HG03025 (cell line): ENCODE measurements at regions not wholly inside any gene's neighbourhood (a gene's known extent, or its start where the extent isn't known, plus 50 kb on each side); places are given as distances from the start of the nearest gene placed in this dataset.

ENCODE experiments used
- ATAC-seq: cut with Tn5 transposase; IDR thresholded peaks from one replicate; pipeline ENCODE4 v1.9.1; 2021; ENCODE audit warnings: mild to moderate bottlenecking, moderate library complexity; ENCODE audit not compliant: unreplicated experiment, low FRiP score

DNA sequence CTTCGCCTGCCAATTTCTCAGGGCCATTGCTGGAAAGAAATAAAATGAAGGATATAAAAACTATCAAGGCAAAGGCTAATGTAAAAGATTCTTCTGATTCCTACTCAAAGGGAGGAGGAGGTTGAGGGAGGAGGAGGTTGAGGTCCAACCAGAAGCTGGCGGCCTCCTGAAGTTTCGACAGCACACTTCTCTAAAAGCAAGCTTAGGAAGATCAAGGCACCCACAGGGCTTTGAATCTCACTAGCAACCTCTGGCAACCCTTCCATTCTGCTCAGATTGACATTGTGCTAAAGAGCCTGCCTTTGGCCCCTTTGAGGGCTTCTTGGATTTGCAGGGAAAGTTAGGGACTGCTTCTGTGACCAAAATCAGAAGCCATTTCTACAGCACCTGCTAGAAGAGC is 81.5 kb upstream of the TNRC6C start:
- ATAC-seq, result no peak

GRCh38 chr17:77877646-77878355 is 80.7 kb upstream of the TNRC6C start:
- ATAC-seq, result no peak

DNA sequence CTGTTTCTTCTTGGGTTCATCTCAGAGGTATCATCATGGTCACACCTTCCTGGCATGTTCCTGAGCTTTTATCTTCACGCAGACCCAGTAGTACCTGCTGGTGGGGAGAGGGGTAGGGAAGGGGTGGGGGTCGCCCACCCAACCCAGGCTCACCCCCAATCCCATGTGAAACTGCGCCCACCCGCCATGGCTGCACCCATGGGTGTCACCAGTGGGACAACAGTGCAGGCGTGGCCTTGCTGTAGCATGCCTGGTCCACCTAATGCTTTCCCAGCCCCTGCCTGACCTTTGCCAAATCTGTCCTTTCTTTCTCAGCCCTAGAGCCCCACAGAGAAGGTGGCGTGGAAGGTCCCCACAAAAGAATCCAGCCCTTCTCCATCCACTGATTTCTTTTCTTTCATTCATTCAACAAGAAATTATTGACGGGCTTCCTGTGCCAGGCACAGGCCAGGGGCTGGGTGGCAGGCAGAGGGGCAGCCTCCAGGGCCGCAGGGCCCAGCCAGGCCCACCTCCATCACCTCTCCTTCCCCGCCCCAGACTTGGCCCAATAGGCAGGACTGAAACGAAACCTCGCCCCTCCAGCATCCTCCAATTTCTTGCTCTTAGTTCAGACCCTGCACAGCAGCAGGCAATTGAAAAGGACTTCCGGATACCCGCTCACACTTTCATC is 79.1 kb upstream of the TNRC6C start:
- ATAC-seq, result no peak

GRCh38 chr17:77879896-77880280 is 78.6 kb upstream of the TNRC6C start:
- ATAC-seq, result no peak

GRCh38 chr17:77880711-77881450 is 77.6 kb upstream of the TNRC6C start:
- no peak for ATAC-seq

DNA sequence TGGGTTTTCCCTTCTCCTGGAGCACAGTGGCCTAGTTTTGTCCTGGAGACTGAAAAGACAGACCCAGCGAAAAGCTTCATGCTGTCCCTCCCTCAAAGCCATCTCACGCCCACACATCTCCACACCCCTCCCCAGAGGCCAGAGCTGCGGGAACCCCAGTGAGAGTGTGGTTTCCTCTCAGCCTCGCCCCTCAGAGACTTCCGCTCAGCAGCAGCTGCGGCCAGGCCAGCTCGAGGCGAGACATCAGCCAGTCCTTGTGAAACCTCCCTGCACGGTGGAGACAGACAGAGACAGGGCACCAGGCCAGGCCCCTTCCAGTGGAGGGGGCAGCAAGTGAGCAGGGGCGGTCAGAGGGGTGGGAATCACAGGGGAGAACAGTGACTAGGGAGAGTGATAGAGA is 77.0 kb upstream of the TNRC6C start:
- no peak for ATAC-seq

DNA sequence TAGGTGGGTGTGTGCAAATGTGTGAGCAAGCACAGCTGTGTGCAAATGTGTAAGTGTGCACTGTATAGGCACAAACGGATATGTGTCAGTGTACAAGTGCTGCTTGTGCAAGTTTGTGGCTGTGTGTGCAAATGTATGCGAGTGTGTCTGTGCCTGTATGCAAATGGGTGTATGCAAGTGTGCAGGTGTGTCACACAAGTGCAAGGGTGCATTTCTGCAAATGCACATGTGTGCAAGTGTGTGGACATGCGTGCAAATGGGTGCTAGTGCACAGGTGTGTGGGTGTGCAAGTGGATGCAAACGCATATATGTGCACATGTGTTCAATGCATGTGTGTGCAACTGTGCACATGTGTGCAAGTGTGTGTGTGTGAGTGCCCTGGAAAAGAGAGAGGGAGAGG is 76.5 kb upstream of the TNRC6C start:
- ATAC-seq, result no peak

DNA sequence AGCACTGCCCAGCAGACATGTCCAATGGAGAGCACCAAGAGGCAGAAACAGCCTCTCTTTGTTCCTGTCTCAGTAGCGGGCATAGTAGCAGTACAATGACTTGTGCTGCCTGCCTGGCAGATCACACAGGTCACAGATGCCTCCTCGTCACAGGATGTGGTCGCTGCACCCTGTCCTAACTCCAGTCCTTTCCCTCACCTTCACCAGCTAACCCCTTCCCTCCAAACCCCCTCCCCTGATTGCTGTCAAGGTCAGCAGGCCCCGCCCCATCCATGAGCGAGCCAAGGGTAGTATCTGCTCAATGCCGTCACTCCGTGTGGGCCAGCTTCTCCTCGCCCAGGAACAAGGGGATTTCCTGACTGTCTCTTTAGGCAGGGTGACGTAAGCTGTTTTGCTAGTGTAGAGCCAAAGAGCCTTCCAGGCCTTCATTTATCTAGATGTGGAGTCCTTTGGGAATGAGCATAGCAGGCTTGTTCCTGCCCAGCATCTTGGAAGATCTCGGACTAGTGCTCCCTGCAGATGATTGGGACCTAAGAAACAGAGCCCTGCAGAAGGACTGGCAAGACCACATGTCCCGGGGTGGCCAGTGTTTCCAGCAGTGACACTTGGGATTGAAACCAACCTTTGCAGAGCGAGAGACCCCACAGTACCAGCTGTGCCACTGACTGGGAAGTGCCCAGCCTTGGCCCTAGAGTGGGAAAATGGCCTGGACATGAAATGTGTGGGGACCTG is 75.9 kb upstream of the TNRC6C start:
- ATAC-seq, result no peak

- ATAC-seq, result no peak
Observed at GRCh38 chr17:77883213-77883650, 75.3 kb upstream of the TNRC6C start.

DNA sequence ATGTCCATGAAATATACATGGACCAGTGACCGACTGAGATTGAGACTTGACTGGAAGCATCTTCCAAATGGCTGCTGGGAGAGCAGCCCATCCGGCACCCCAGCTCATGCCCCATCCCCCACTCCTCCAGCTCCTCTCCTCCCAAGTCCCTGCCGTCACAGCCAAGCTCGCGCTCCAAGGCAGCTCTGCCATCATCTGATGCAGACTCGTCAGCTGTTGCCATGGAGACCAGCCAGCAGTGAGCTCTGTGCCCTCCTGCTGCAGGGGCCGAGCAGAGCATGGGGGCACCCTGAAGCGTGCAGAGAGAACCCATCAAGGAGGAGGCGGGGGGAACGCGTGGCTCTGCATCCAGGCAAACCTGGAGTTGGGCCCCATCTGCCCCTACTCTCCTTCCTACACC is 74.5 kb upstream of the TNRC6C start:
- no peak for ATAC-seq

DNA sequence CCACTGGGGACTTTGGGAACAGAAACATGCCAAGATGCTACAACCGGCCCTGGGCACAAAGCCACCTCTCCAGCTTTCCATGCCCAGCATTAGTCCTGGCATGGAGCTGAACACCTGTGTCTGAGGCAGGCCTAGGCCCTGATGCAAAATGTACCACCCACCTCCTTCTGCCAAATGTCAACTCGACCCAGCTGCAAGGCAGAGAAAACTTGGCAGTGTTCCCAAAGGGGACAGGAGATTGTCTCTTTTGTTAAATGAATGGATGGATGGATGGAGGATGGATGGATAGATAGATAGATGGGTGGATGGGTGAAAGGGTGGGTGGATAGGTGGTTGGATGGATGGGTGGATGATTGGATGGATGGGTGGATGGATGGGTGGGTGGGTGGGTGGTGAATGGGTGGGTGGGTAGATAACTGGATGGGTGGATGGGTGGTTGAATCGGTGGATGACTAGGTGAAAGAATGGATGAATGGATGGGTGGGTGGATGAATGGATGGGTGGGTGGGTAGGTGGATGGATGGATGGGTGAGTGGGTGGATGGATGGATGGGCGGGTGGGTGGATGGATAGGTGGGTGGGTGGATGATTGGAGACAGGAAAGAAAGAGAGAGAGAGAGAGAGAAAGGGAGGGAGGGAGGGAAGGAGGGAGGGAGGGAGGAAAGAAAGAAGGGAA is 73.4 kb upstream of the TNRC6C start:
- ATAC-seq, result no peak

DNA sequence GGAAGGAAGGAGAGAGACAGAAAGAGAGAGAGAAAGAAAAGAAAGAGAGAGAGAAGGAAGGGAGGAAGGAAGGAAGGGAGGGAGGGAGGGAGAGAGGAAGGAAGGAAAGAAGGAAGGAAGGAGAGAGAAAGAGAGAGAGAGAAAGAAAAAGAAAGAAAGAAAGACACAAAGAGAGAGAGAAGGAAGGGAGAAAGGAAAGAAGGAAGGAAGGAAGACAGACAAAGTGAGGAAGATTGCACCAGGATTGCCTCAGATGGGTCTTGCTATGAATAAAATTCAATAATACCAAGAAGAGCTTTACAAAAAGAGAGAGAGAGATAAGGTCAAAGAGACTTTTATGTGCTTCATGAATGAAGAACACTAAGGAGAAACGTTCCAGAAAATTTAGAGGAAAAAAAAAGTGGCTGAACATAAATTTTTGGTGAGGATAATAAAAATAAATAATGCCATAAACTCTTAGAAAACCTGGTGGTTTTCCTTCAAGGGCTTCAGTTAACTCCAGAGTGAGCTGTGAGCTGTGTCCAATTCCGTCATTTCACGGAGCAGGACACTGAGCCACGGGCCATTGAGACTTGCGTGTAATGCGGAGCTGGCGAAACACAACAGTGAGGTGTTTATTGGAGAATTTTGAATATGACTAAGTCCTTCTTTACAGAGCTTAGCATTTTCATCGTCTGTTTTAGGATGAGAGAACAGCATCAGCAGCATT is 72.7 kb upstream of the TNRC6C start:
- no peak for ATAC-seq

DNA sequence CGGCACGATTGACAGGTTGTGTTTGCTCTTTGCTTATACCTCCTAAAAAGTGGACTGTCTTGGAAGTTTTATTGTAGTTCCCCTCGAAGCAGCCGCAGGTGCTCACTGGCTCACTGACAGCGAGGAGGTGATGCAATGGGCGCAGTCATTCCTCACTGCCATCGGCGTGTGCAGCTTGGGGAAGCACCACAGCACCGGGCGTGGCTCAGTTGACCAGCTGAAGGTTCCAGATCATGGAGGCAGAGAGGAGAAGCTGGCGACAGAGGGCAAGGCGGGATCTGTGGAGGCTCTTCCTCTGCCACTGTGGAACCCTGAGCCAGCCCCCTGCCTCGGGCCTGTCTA is 72.1 kb upstream of the TNRC6C start:
- ATAC-seq, result no peak

DNA sequence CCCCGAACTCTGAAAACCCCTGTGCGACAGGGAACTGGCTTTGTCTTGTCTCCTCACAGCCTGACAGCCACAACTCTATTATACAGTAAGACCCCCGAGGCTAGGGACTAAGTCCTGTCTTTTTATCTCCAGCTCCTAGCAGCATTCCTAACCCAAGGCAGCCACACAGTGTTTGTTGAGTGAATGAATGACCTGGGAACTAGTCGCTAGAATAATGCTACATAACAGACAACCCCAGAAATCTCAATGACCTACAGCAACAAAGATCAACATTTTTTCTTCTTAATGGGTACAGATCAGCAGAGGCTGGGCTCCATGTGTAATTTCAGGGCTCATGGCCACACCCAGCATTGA is 71.4 kb upstream of the TNRC6C start:
- ATAC-seq, result no peak

- no peak for ATAC-seq
Observed at GRCh38 chr17:77887464-77888241, 70.8 kb upstream of the TNRC6C start.

DNA sequence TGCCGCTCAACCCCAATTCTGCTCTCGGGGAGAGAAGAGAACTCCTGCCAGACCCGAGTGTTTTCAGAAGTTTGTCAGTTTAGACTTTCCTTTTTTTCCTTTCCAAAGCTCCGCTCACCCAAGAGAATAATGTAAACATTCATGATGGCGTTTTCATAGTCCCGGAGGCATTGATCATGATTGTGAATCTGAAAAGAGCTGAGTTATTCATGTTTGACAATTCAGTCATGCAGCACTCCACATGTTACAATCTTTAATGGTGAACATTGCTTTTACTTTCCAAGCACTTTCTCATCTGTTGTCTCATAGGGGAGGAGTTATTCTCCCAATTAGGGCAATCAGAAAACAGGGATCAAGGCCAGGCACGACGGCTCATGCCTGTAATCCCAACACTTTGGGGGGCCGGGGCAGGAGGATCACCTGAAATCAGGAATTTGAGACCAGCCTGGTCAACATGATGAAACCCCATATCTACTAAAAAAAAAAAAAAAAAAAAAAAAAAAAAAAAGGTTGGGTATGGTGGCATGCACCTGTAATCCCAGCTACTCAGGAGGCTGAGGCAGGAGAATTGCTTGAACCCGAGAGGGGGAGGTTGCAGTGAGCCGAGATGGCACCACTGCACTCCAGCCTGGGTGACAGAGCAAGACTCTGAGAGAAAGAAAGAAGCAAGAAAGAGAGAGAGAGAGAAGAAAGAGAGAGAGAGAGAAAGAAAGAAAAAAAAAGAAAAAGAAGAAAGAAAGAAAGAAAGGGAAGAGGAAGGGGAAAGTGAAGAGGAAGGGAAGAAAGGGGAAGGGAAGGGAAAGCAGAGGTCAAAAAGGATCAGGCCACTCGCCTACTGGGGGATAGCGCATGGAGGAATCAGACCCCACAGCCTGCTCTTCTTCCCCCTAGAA is 70.0 kb upstream of the TNRC6C start:
- ATAC-seq, result no peak

DNA sequence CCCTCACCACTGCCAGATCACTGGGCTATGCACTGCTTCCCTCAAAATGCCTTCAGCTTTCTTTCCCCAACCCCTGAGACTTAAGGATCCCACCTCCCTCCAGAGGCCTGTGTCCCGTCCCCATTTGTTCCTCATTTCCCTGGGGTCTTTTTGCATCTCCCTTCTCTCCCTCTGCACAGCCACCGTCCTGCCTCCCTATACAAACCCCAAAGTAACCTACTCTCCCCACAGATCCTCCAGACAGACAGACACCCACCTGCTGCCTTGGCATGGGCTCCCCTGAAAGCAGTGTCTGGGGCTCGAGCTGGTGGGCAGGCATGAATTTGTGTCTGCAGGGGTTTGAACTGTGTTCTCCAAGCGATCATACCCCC is 69.4 kb upstream of the TNRC6C start:
- ATAC-seq, result no peak
